Mesendoderm (in vitro differentiated cells): ENCODE measurements at regions not wholly inside any gene's neighbourhood (a gene's known extent, or its start where the extent isn't known, plus 50 kb on each side); places are given as distances from the start of the nearest gene placed in this dataset.

Source experiments
- DNase-seq: peaks from one replicate; pipeline ENCODE4 v3.0.0; 2013
- H2AK5ac ChIP-seq: 2 replicates; pipeline ENCODE4 v1.6.1; 2013; ENCODE audit warnings: low read length, inconsistent platforms
- H2BK120ac ChIP-seq: 2 replicates; pipeline ENCODE4 v1.6.1; 2013; ENCODE audit warnings: low read depth, mild to moderate bottlenecking, low read length, moderate library complexity, mixed read lengths
- H2BK15ac ChIP-seq: replicated peaks from 2 replicates; pipeline ENCODE4 v1.6.1; 2013; ENCODE audit warnings: low read depth, mild to moderate bottlenecking, moderate library complexity
- H2BK5ac ChIP-seq: 2 replicates; pipeline ENCODE4 v1.6.1; 2013; ENCODE audit warnings: low read length, inconsistent platforms
- H3K18ac ChIP-seq: 2 replicates; pipeline ENCODE4 v1.6.1; 2013; ENCODE audit warnings: mild to moderate bottlenecking, low read length, mixed read lengths
- H3K23ac ChIP-seq: one replicate; pipeline ENCODE4 v1.6.1; 2013; ENCODE audit warnings: low read length
- H3K27ac ChIP-seq: 2 replicates; pipeline ENCODE4 v1.5.1; 2013; ENCODE audit warnings: low read depth, mild to moderate bottlenecking, inconsistent platforms, low read length, moderate library complexity
- H3K27me3 ChIP-seq: 2 replicates; pipeline ENCODE4 v1.6.1; 2013; ENCODE audit warnings: low read length, control low read depth, mild to moderate bottlenecking, inconsistent platforms; ENCODE audit not compliant: insufficient read depth, poor library complexity
- H3K36me3 ChIP-seq: 2 replicates; pipeline ENCODE4 v1.6.1; 2013; ENCODE audit warnings: low read length, inconsistent platforms; ENCODE audit not compliant: control insufficient read depth, insufficient read depth
- H3K4ac ChIP-seq: one replicate; pipeline ENCODE4 v1.6.1; 2013; ENCODE audit warnings: low read depth, mild to moderate bottlenecking, low read length, moderate library complexity
- H3K4me1 ChIP-seq: 2 replicates; pipeline ENCODE4 v1.6.1; 2013; ENCODE audit warnings: low read depth, low read length, inconsistent platforms; ENCODE audit not compliant: control insufficient read depth
- H3K4me2 ChIP-seq: 2 replicates; pipeline ENCODE4 v1.6.1; 2013; ENCODE audit warnings: low read length
- H3K4me3 ChIP-seq: 2 replicates; pipeline ENCODE4 v1.5.1; 2013; ENCODE audit warnings: mild to moderate bottlenecking, low read length
- H3K56ac ChIP-seq: one replicate; pipeline ENCODE4 v1.6.1; 2013; ENCODE audit warnings: low read length
- H3K79me1 ChIP-seq: 2 replicates; pipeline ENCODE4 v1.6.1; 2013; ENCODE audit warnings: low read length, inconsistent platforms
- H3K79me2 ChIP-seq: 2 replicates; pipeline ENCODE4 v1.6.1; 2013; ENCODE audit warnings: mild to moderate bottlenecking, low read length; ENCODE audit not compliant: control insufficient read depth, insufficient read depth
- H3K9ac ChIP-seq: 2 replicates; pipeline ENCODE4 v1.6.1; 2013; ENCODE audit warnings: low read length, inconsistent platforms
- H4K5ac ChIP-seq: one replicate; pipeline ENCODE4 v1.6.1; 2013; ENCODE audit warnings: low read length
- H4K8ac ChIP-seq: one replicate; pipeline ENCODE4 v1.6.1; 2013; ENCODE audit warnings: low read depth, mild to moderate bottlenecking, control low read depth, low read length, moderate library complexity
- WGBS: extraction: QIAGEN DNeasy Blood & Tissue Kit; methylation state at CpG from one replicate; pipeline ENCODE4 v1.1.7; 2013; ENCODE audit warnings: low lambda C conversion rate, missing lambda C conversion rate; ENCODE audit not compliant: insufficient coverage; ENCODE audit errors: extremely low coverage; 5-methylcytosine and 5-hydroxymethylcytosine counted together

- WGBS = no CpG with 5 or more reads among the region's 2 CpGs
- Histone ChIP-seq H4K5ac (no peak overlapping the region), H2BK120ac (no peak overlapping the region), H3K79me1 (no peaks in the 10 kb centered on the region), H3K23ac (no peak overlapping the region), H3K4me2 (no peak overlapping the region), H3K27me3 (no peaks in the 10 kb centered on the region), H3K4me1 (no peaks in the 10 kb centered on the region), H3K4me3 (no peak overlapping the region), H3K36me3 (no peaks in the 10 kb centered on the region), H3K9ac (no peak overlapping the region), H2BK15ac (no peak overlapping the region), H3K4ac (no peak overlapping the region), H2BK5ac (no peak overlapping the region), H2AK5ac (no peak overlapping the region), H3K27ac (no peak overlapping the region), H4K8ac (no peak overlapping the region), H3K18ac (no peak overlapping the region), H3K79me2 (no peaks in the 10 kb centered on the region), H3K56ac (no peak overlapping the region)
- DNase-seq = no peak
Measured at GRCh38 chr2:163046615-163047014, 208.0 kb upstream of the KCNH7 start.

GRCh38 chr2:163045830-163046229 is 207.3 kb upstream of the KCNH7 start:
- DNase-seq = no peak
- Histone ChIP-seq H2BK120ac (no peak overlapping the region), H2AK5ac (no peak overlapping the region)

GRCh38 chr2:163044114-163044513 is 205.5 kb upstream of the KCNH7 start:
- Histone ChIP-seq H3K4me1 (no peaks in the 10 kb centered on the region), H3K4ac (no peak overlapping the region), H3K9ac (no peak overlapping the region), H3K79me2 (no peaks in the 10 kb centered on the region), H3K4me2 (no peak overlapping the region), H3K36me3 (no peaks in the 10 kb centered on the region), H3K27ac (no peak overlapping the region), H2BK120ac (no peak overlapping the region), H2AK5ac (no peak overlapping the region), H4K8ac (no peak overlapping the region), H3K56ac (no peak overlapping the region), H3K79me1 (no peaks in the 10 kb centered on the region), H3K23ac (no peak overlapping the region), H3K27me3 (no peaks in the 10 kb centered on the region), H3K18ac (no peak overlapping the region), H2BK15ac (no peak overlapping the region), H4K5ac (no peak overlapping the region), H3K4me3 (no peak overlapping the region), H2BK5ac (no peak overlapping the region)
- WGBS = no CpG with 5 or more reads among the region's 3 CpGs
- no peak for DNase-seq

More at GRCh38 chr2:163045830-163046229, 207.3 kb upstream of the KCNH7 start:
- Histone ChIP-seq H3K27ac (no peak overlapping the region), H3K9ac (no peak overlapping the region), H2BK15ac (no peak overlapping the region), H3K27me3 (no peaks in the 10 kb centered on the region), H4K8ac (no peak overlapping the region), H3K36me3 (no peaks in the 10 kb centered on the region), H3K4me3 (no peak overlapping the region), H3K4me2 (no peak overlapping the region), H3K4ac (no peak overlapping the region), H3K79me2 (no peaks in the 10 kb centered on the region), H3K79me1 (no peaks in the 10 kb centered on the region), H3K18ac (no peak overlapping the region), H3K56ac (no peak overlapping the region), H4K5ac (no peak overlapping the region), H2BK5ac (no peak overlapping the region), H3K4me1 (no peaks in the 10 kb centered on the region), H3K23ac (no peak overlapping the region)
- no CpG with 5 or more reads among the region's 2 CpGs for WGBS

- Histone ChIP-seq H3K27ac (no peak overlapping the region), H2BK15ac (no peak overlapping the region), H3K18ac (no peak overlapping the region), H3K36me3 (no peaks in the 10 kb centered on the region), H4K8ac (no peak overlapping the region), H2AK5ac (no peak overlapping the region), H3K4ac (no peak overlapping the region), H3K9ac (no peak overlapping the region), H3K4me1 (no peaks in the 10 kb centered on the region), H3K27me3 (no peaks in the 10 kb centered on the region), H3K23ac (no peak overlapping the region), H2BK5ac (no peak overlapping the region), H3K56ac (no peak overlapping the region), H3K4me2 (no peak overlapping the region), H4K5ac (no peak overlapping the region), H2BK120ac (no peak overlapping the region), H3K4me3 (no peak overlapping the region), H3K79me1 (no peaks in the 10 kb centered on the region), H3K79me2 (no peaks in the 10 kb centered on the region)
- no CpG with 5 or more reads among the region's 1 CpG for WGBS
- no peak for DNase-seq
Measured at GRCh38 chr2:163043201-163043600, 204.6 kb upstream of the KCNH7 start.

- Histone ChIP-seq H2BK5ac (no peak overlapping the region), H3K4me1 (no peaks in the 10 kb centered on the region), H3K36me3 (no peaks in the 10 kb centered on the region), H3K4me2 (no peak overlapping the region), H3K27me3 (no peaks in the 10 kb centered on the region), H2BK15ac (no peak overlapping the region), H3K9ac (no peak overlapping the region), H3K18ac (no peak overlapping the region), H3K23ac (no peak overlapping the region), H2BK120ac (no peak overlapping the region), H2AK5ac (no peak overlapping the region), H3K79me2 (no peaks in the 10 kb centered on the region), H3K4me3 (no peak overlapping the region), H4K8ac (no peak overlapping the region), H3K79me1 (no peaks in the 10 kb centered on the region), H3K56ac (no peak overlapping the region), H3K4ac (no peak overlapping the region), H3K27ac (no peak overlapping the region), H4K5ac (no peak overlapping the region)
- DNase-seq = no peak
- no CpG with 5 or more reads among the region's 3 CpGs for WGBS
Measured at GRCh38 chr2:163039266-163039665, 200.7 kb upstream of the KCNH7 start.

GRCh38 chr2:163028807-163029206 is 190.2 kb upstream of the KCNH7 start:
- H3K79me1 ChIP-seq = no peaks in the 10 kb centered on the region
- no peak overlapping the region for H2BK5ac ChIP-seq
- H2AK5ac ChIP-seq = no peak overlapping the region
- H3K4ac ChIP-seq = no peak overlapping the region
- no peak overlapping the region for H2BK15ac ChIP-seq
- no CpG with 5 or more reads among the region's 2 CpGs for WGBS
- no peaks in the 10 kb centered on the region for H3K36me3 ChIP-seq
- H4K8ac ChIP-seq = no peak overlapping the region
- H2BK120ac ChIP-seq = no peak overlapping the region
- no peaks in the 10 kb centered on the region for H3K4me1 ChIP-seq
- no peak overlapping the region for H3K9ac ChIP-seq
- H3K56ac ChIP-seq = no peak overlapping the region
- H3K4me2 ChIP-seq = no peak overlapping the region
- H3K79me2 ChIP-seq = no peaks in the 10 kb centered on the region
- no peaks in the 10 kb centered on the region for H3K27me3 ChIP-seq
- no peak for DNase-seq
- no peak overlapping the region for H3K23ac ChIP-seq
- no peak overlapping the region for H3K4me3 ChIP-seq
- H3K18ac ChIP-seq = no peak overlapping the region
- no peak overlapping the region for H4K5ac ChIP-seq
- no peak overlapping the region for H3K27ac ChIP-seq
